Right ventricle myocardium superior (tissue), 1 donor: ENCODE measurements at regions not wholly inside any gene's neighbourhood (a gene's known extent, or its start where the extent isn't known, plus 50 kb on each side); places are given as distances from the start of the nearest gene placed in this dataset.
A peak's percentile ranks its signal among the peaks of the same experiment; 100 is the strongest.
"Not testable (repeated sequence)": the region's sequence is repeated elsewhere in the genome, so short reads cannot be mapped to it uniquely, and the experiment has no call there.

Experiments
- ATAC-seq: fragments of 200-7000 bp; cut with Tn5 transposase; one replicate; pipeline ENCODE4 v1.9.1; 2020; ENCODE audit warnings: mild to moderate bottlenecking; ENCODE audit not compliant: poor library complexity
- DNase-seq: peaks from one replicate; pipeline ENCODE4 v3.0.0-alpha.2; 2020
- intact Hi-C: fragments of 100-400 bp; cut with DNase I; formaldehyde crosslinking; loops from one replicate; pipeline ENCODE4 v1.11.2; 2022
- donor health status: DM: no; HTN: yes; CAD: no; lungs with severe emphysema.

GRCh38 chr1:148334339-148335130, 148.6 kb downstream of the PPIAL4G start:
- intact Hi-C loops = no loop called here
- peak; percentile 85 for DNase-seq
- peak; percentile 96 for ATAC-seq

GRCh38 chr1:148333875-148334338, 149.2 kb downstream of the PPIAL4G start:
- DNase-seq (no peak), ATAC-seq (no peak)
- intact Hi-C loops = no loop called here

- DNase-seq (no peak), ATAC-seq (no peak)
- intact Hi-C loops = no loop called here
Observed at GRCh38 chr1:148328884-148329283, 154.2 kb downstream of the PPIAL4G start.

- DNase-seq, ATAC-seq, intact Hi-C loops: not testable (repeated sequence)
Observed at GRCh38 chr1:148325031-148325430, 158.1 kb downstream of the PPIAL4G start.

- intact Hi-C loops, ATAC-seq, DNase-seq: not testable (repeated sequence)
Observed at GRCh38 chr1:148324465-148324864, 158.6 kb downstream of the PPIAL4G start.

GRCh38 chr1:148320079-148320478, 163.0 kb downstream of the PPIAL4G start:
- intact Hi-C loops, ATAC-seq, DNase-seq: not testable (repeated sequence)

- ATAC-seq (no peak), DNase-seq (no peak)
- intact Hi-C loops = no loop called here
Observed at GRCh38 chr1:148318904-148319242, 164.2 kb downstream of the PPIAL4G start.

GRCh38 chr1:148318123-148318903, 164.8 kb downstream of the PPIAL4G start:
- peak; percentile 57 for ATAC-seq
- peak; percentile 66 for DNase-seq
- intact Hi-C loops = no loop called here

GRCh38 chr1:148317288-148317985, 165.4 kb upstream of the NBPF11 start:
- ATAC-seq = no peak
- intact Hi-C loops = no loop called here
- no peak for DNase-seq

- ATAC-seq (no peak), DNase-seq (no peak)
- intact Hi-C loops = no loop called here
Observed at GRCh38 chr1:148315071-148315811, 163.2 kb upstream of the NBPF11 start.

- intact Hi-C loops = no loop called here
- DNase-seq (no peak), ATAC-seq (no peak)
Observed at GRCh38 chr1:148310807-148311206, 158.7 kb upstream of the NBPF11 start.

GRCh38 chr1:148309940-148310500, 157.9 kb upstream of the NBPF11 start:
- DNase-seq (no peak), ATAC-seq (no peak)
- intact Hi-C loops = no loop called here

GRCh38 chr1:148308832-148309458, 156.9 kb upstream of the NBPF11 start:
- DNase-seq = no peak
- intact Hi-C loops = no loop called here
- ATAC-seq = no peak

GRCh38 chr1:148307583-148308185, 155.6 kb upstream of the NBPF11 start:
- intact Hi-C loops = no loop called here
- no peak for ATAC-seq
- DNase-seq = no peak

GRCh38 chr1:148304935-148305334, 152.9 kb upstream of the NBPF11 start:
- ATAC-seq, intact Hi-C loops, DNase-seq: not testable (repeated sequence)

- intact Hi-C loops = not testable (repeated sequence)
- DNase-seq (peak; percentile 78), ATAC-seq (peak; percentile 93)
Observed at GRCh38 chr1:148302586-148303364, 150.7 kb upstream of the NBPF11 start.

- intact Hi-C loops, DNase-seq, ATAC-seq: not testable (repeated sequence)
Observed at GRCh38 chr1:148297852-148298251, 145.8 kb upstream of the NBPF11 start.
